Fibroblast of mammary gland (primary cell): ENCODE measurements at regions not wholly inside any gene's neighbourhood (a gene's known extent, or its start where the extent isn't known, plus 50 kb on each side); places are given as distances from the start of the nearest gene placed in this dataset.
"Not testable (repeated sequence)": the region's sequence is repeated elsewhere in the genome, so short reads cannot be mapped to it uniquely, and the experiment has no call there.

ENCODE experiments used
- DNase-seq: peaks from one replicate; pipeline ENCODE4 v3.0.0-alpha.2; 2010; ENCODE audit warnings: low read depth
- H3K4me3 ChIP-seq: 2 replicates; pipeline ENCODE4 v1.5.1; 2011; ENCODE audit warnings: low read depth, mild to moderate bottlenecking, low read length, moderate library complexity; ENCODE audit not compliant: control insufficient read depth
- TF ChIP-seq, protein P1 (sequence below): conservative IDR thresholded peaks from 2 replicates; pipeline ENCODE4 v1.5.1; 2011; ENCODE audit warnings: low read depth, low read length, inconsistent platforms; ENCODE audit not compliant: control insufficient read depth, insufficient read depth

DNA sequence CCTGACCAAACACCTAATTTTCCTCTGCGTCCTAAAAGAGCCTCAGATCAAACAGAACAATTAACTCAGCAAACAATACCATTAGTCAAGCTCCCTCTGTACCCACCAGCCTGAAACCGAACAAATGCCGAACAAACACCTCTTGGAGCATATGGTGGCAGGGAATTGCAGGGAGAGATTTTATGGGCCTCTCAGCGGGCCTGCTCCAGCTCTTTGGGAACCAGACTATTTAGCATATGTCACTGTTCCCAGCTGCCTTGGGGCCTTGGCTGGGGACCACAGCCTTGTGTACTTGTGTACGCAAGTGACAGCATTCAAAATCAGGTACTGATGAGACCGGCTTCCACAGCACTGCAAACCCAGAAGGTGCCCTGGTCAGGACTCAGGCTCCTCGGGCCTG, 388.8 kb upstream of the PPP2R3A start:
- DNase-seq = no peak
- TF ChIP-seq, protein P1, sequence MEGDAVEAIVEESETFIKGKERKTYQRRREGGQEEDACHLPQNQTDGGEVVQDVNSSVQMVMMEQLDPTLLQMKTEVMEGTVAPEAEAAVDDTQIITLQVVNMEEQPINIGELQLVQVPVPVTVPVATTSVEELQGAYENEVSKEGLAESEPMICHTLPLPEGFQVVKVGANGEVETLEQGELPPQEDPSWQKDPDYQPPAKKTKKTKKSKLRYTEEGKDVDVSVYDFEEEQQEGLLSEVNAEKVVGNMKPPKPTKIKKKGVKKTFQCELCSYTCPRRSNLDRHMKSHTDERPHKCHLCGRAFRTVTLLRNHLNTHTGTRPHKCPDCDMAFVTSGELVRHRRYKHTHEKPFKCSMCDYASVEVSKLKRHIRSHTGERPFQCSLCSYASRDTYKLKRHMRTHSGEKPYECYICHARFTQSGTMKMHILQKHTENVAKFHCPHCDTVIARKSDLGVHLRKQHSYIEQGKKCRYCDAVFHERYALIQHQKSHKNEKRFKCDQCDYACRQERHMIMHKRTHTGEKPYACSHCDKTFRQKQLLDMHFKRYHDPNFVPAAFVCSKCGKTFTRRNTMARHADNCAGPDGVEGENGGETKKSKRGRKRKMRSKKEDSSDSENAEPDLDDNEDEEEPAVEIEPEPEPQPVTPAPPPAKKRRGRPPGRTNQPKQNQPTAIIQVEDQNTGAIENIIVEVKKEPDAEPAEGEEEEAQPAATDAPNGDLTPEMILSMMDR = no peak
- no peak overlapping the region for H3K4me3 ChIP-seq

DNA sequence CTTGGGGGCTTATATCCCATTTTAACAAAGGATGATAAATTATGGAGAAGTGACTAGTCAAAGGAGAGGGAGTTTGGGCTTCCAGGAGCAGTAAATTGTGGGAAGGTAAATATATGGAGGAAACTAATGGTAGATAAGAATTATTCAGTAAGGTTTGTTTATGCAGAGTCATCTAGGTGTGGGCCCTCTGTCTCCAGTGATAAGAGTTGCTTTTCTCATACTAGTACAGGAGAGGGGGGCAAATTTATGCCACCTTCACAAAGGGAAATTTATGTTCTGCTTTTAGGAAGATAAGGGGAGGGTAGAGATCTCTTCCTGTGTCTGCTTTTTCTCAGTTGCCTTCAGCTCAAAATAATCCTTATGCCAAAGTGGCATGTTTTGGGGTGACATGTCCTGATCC, 383.7 kb upstream of the PPP2R3A start:
- no peak overlapping the region for H3K4me3 ChIP-seq
- DNase-seq = no peak
- TF ChIP-seq, protein P1 = no peak

DNA sequence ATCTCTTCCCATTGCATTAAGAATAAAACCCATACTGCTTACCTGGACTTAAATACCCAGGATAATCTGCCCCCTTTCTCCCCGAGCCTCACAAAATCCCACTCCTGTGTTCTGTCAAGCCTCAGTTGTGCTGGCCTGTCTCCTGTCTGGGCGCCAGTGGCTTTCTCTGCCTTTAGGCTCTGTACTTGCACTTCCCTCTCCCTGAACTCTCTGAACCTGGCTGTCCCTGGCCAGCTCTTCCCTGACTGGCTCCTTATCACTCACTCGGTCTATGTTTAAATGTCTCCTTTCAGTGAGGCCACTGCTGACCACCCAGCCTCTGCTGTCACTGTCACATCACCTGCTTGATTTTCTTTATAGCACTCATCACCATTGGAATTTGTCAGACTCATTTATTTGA, 382.7 kb upstream of the PPP2R3A start:
- no peak for DNase-seq
- no peak overlapping the region for H3K4me3 ChIP-seq
- TF ChIP-seq, protein P1 = no peak

DNA sequence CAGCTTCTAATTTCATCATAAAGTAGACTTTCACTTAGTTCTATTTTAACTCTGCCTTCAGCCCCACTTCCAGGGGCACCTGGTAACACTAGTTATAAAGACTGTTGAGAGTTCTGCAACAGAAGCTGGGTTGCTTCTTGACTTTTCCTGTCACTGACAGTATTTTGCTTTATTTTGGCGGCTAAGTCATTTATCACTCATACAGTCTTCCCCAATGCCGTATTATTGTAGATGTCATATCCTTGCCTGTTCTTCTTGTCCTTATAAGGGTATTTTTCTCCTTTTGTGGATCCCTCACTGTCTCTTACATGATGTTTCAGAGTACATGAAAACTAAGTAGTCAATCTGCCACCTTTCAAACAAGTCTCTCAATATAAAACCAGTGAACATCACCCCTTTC, 369.0 kb upstream of the PPP2R3A start:
- TF ChIP-seq, protein P1 = no peak
- no peak for DNase-seq
- H3K4me3 ChIP-seq = no peak overlapping the region

DNA sequence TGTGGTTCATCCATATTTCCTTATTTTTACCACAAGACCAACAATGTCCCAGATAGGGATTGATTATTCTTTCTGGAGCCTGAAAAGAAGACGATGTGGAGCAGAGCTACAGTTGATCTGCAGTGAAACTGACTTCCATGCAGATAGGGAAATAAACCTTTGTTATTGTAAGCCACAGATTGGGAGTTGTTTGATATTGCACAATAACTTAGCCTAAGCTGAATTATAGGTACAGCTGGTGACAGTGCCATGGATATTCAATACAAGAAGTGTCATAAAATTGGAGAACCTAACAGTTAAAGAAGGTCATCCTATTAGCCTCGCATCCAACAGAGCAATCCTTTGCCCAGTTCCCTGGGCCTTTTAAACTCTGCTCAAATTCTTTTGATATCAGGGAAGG, 367.7 kb upstream of the PPP2R3A start:
- TF ChIP-seq, protein P1 = no peak
- DNase-seq = no peak
- H3K4me3 ChIP-seq = no peak overlapping the region

DNA sequence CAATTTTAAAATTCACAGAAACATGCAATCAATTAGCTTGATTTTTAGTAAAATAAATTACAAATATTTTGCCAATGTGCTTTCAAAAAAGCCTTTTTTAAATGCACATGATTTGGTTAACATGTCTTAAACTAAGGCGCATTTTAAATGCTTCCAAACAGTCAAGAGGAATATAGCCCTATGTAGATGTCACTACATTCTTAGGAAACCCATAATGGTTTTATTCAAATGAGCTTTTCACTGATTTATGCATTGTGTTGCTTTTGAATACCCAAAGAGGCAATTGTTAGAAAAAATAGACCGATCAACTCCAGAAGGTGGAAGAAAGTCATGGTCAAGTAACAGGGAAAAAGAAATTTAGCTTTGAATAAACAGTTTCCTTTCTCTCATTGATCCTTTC, 366.9 kb upstream of the PPP2R3A start:
- TF ChIP-seq, protein P1 = no peak
- H3K4me3 ChIP-seq = no peak overlapping the region
- no peak for DNase-seq

DNA sequence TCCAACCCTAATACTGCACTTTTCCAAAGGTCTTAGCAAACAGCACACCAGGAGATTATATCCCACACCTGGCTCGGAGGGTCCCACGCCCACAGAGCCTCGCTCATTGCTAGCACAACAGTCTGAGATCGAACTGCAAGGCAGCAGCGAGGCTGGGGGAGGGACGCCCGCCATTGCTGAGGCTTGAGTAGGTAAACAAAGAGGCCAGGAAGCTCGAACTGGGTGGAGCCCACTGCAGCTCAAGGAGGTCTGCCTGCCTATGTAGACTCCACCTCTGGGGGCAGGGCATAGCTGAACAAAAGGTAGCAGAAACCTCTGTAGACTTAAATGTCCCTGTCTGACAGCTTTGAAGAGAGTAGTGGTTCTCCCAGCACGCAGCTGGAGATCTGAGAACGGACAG, 361.0 kb upstream of the PPP2R3A start:
- not testable (repeated sequence) for H3K4me3 ChIP-seq, DNase-seq
